B cell (primary cell): ENCODE measurements at regions not wholly inside any gene's neighbourhood (a gene's known extent, or its start where the extent isn't known, plus 50 kb on each side); places are given as distances from the start of the nearest gene placed in this dataset.
A peak's percentile ranks its signal among the peaks of the same experiment; 100 is the strongest.

Experiments
- ATAC-seq: fragments of 200-7000 bp; cut with Tn5 transposase; one replicate; pipeline ENCODE4 v1.10.0; 2021; ENCODE audit warnings: low read depth, mild to moderate bottlenecking, moderate number of reproducible peaks, moderate library complexity
- CTCF ChIA-PET: fragments of 350-600 bp; sonication (Branson Sonifier 250); formaldehyde crosslinking; loops from one replicate; lab custom pipeline; 2021; ENCODE audit warnings: antibody characterized with exemption, inconsistent platforms; lab: Charles Lee
- POLR2A ChIA-PET: fragments of 350-600 bp; sonication (Branson Sonifier 250); formaldehyde crosslinking; loops from one replicate; lab custom pipeline; 2021; ENCODE audit warnings: antibody characterized with exemption; lab: Charles Lee
- DNase-seq: peaks from one replicate; pipeline ENCODE4 v3.0.0; 2013
- H2AFZ ChIP-seq: 2 replicates; pipeline ENCODE4 v1.6.1; 2012; ENCODE audit warnings: mild to moderate bottlenecking, low read depth, low read length; ENCODE audit not compliant: insufficient read depth, poor library complexity, severe bottlenecking
- H3K27ac ChIP-seq, 2 donors: 1 replicate in 1 of 2; 2 replicates in 1 of 2; pipeline ENCODE4 v1.5.1; 2012 to 2013; ENCODE audit warnings: low read length in 2 of 2, mild to moderate bottlenecking in 2 of 2, moderate library complexity in 1 of 2
- H3K27me3 ChIP-seq, 4 experiments: fragments of 200-600 bp in 1 of 4; sonication (generic) in 1 of 4; replicated peaks in 1 of 4; 1 replicate in 2 of 4; 2 replicates in 2 of 4; pipeline versions ENCODE4 v1.6.1 to v1.7.0; 2013 to 2016; ENCODE audit warnings: low read length in 3 of 4, mild to moderate bottlenecking in 2 of 4, mixed read lengths in 1 of 4, moderate library complexity in 1 of 4; ENCODE audit not compliant: insufficient read depth in 4 of 4, control insufficient read depth in 3 of 4; ENCODE audit errors: control extremely low read depth in 1 of 4
- H3K36me3 ChIP-seq, 2 experiments: replicated peaks in 1 of 2; 1 replicate in 1 of 2; 2 replicates in 1 of 2; pipeline versions ENCODE4 v1.6.1 to v1.7.1; 2013; ENCODE audit warnings: low read length in 1 of 2; ENCODE audit not compliant: insufficient read depth in 2 of 2, control insufficient read depth in 1 of 2; ENCODE audit errors: control extremely low read depth in 1 of 2, extremely low read depth in 1 of 2
- H3K4me1 ChIP-seq, 2 donors: fragments of 200-600 bp in 1 of 2; sonication (generic) in 1 of 2; 1 replicate in 1 of 2; 2 replicates in 1 of 2; pipeline versions ENCODE4 v1.5.1 to v1.6.1; 2013 to 2017; ENCODE audit warnings: low read length in 2 of 2; ENCODE audit not compliant: control insufficient read depth in 2 of 2, insufficient read depth in 2 of 2
- H3K4me2 ChIP-seq: replicated peaks from 2 replicates; pipeline ENCODE3; 2012; ENCODE audit warnings: mild to moderate bottlenecking, low read depth, low read length; ENCODE audit not compliant: poor library complexity, severe bottlenecking
- H3K4me3 ChIP-seq, 5 experiments: fragments of 200-600 bp in 1 of 5; sonication (generic) in 1 of 5; 1 replicate in 3 of 5; 2 replicates in 2 of 5; pipeline versions ENCODE4 v1.5.1 to v1.7.0; 2011 to 2016; ENCODE audit warnings: low read length in 4 of 5, mild to moderate bottlenecking in 4 of 5, low read depth in 2 of 5, control low read depth in 1 of 5, moderate library complexity in 1 of 5; ENCODE audit not compliant: insufficient read depth in 1 of 5; ENCODE audit errors: control extremely low read depth in 1 of 5, extremely low read depth in 1 of 5
- H3K79me2 ChIP-seq: fragments of 200-600 bp; sonication (generic); one replicate; pipeline ENCODE4 v1.6.0; 2016; ENCODE audit warnings: low read length; ENCODE audit not compliant: control insufficient read depth, insufficient read depth
- H3K9ac ChIP-seq: fragments of 200-600 bp; sonication (generic); 2 replicates; pipeline ENCODE4 v1.6.1; 2017; ENCODE audit warnings: mild to moderate bottlenecking, low read length, moderate library complexity
- H3K9me3 ChIP-seq, 3 donors: one replicate each; pipeline versions ENCODE4 v1.6.1 to v1.7.1; 2013; ENCODE audit warnings: low read length in 2 of 3; ENCODE audit not compliant: control insufficient read depth in 2 of 3, insufficient read depth in 1 of 3; ENCODE audit errors: control extremely low read depth in 1 of 3
- H4K20me1 ChIP-seq: 2 replicates; pipeline ENCODE4 v1.6.0; 2012; ENCODE audit warnings: mild to moderate bottlenecking, low read length; ENCODE audit not compliant: insufficient read depth, control insufficient read depth, poor library complexity, severe bottlenecking
- H3K27ac Mint-ChIP-seq: one replicate; pipeline ENCODE4 v1.8.0; 2021; ENCODE audit warnings: mixed read lengths
- H3K27me3 Mint-ChIP-seq: one replicate; pipeline ENCODE4 v1.8.0; 2021; ENCODE audit warnings: mixed read lengths
- H3K4me1 Mint-ChIP-seq: one replicate; pipeline ENCODE4 v1.8.0; 2021; ENCODE audit warnings: mixed read lengths
- H3K4me3 Mint-ChIP-seq: one replicate; pipeline ENCODE4 v1.8.0; 2021; ENCODE audit warnings: mixed read lengths
- H3K9me3 Mint-ChIP-seq: one replicate; pipeline ENCODE4 v1.8.0; 2022; ENCODE audit warnings: mixed read lengths; ENCODE audit not compliant: insufficient read depth
- EZH2 ChIP-seq: IDR thresholded peaks from 2 replicates; pipeline ENCODE4 v1.6.1; 2012; ENCODE audit warnings: borderline replicate concordance, low read depth, mild to moderate bottlenecking, moderate library complexity, low read length; ENCODE audit not compliant: insufficient read depth, poor library complexity, severe bottlenecking
- WGBS: methylation state at CpG from one replicate; pipeline ENCODE4 v1.1.5; 2013; ENCODE audit warnings: missing lambda C conversion rate; ENCODE audit not compliant: insufficient coverage; 5-methylcytosine and 5-hydroxymethylcytosine counted together
- intact Hi-C: fragments of 100-400 bp; cut with micrococcal nuclease; formaldehyde crosslinking; loops from one replicate; pipeline ENCODE4 v1.10.0; 2022
- TF ChIP-seq, protein P1 (sequence below): fragments of 200-600 bp; IDR thresholded peaks from one replicate; pipeline ENCODE4 v1.8.0; 2022; ENCODE audit warnings: antibody characterized with exemption, mild to moderate bottlenecking

DNA sequence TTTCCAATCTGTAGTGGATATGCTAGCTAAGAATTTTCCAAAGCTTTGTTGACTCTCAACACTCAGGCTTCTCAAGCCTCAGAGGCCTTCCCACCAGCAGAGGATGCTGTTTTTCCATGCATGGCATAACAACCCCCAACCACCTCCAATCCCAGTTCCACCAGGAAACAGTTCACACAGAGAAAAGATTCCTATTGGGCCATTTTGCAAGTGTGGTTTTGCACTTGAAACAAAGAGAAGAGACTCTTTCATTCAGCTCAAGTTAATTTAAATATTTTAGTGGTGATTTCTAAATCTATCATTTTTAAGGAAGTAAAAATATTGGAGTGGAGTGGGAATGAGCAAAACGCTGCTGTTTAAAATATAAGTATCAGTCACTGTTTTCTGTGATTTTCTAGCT lies 105.6 kb upstream of the COL1A2 start:
- Histone ChIP-seq H3K4me2 (no peak overlapping the region), H3K27ac (no peak overlapping the region), H3K9ac (no peak overlapping the region), H3K4me3 (no peak overlapping the region), H3K9me3 (no peaks in the 10 kb centered on the region), H4K20me1 (no peaks in the 10 kb centered on the region), H3K36me3 (no peaks in the 10 kb centered on the region), H3K27me3 (peaks cover 0 to 4% (median 0%) of the 10 kb centered on the region in 4 experiments), H2AFZ (no peak overlapping the region), H3K79me2 (no peaks in the 10 kb centered on the region), H3K4me1 (no peaks in the 10 kb centered on the region)
- no peak overlapping the region for H3K27ac Mint-ChIP-seq
- WGBS, result no CpG with 5 or more reads among the region's 1 CpG
- H3K4me1 Mint-ChIP-seq, result no peaks in the 10 kb centered on the region
- no peak for TF ChIP-seq EZH2
- TF ChIP-seq, protein P1, sequence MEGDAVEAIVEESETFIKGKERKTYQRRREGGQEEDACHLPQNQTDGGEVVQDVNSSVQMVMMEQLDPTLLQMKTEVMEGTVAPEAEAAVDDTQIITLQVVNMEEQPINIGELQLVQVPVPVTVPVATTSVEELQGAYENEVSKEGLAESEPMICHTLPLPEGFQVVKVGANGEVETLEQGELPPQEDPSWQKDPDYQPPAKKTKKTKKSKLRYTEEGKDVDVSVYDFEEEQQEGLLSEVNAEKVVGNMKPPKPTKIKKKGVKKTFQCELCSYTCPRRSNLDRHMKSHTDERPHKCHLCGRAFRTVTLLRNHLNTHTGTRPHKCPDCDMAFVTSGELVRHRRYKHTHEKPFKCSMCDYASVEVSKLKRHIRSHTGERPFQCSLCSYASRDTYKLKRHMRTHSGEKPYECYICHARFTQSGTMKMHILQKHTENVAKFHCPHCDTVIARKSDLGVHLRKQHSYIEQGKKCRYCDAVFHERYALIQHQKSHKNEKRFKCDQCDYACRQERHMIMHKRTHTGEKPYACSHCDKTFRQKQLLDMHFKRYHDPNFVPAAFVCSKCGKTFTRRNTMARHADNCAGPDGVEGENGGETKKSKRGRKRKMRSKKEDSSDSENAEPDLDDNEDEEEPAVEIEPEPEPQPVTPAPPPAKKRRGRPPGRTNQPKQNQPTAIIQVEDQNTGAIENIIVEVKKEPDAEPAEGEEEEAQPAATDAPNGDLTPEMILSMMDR, result peak; percentile 11
- intact Hi-C loops, result no loop called here
- DNase-seq (peak; percentile 27), ATAC-seq (no peak)
- ChIA-PET POLR2A (no interaction called here), CTCF (interaction anchor here (1.2 to 2.0 kb wide), 6 partner anchors 9 to 147 kb away, joined by 3 to 11 read pairs (median 5); partner anchors contain the start of gene COL1A2)
- no peaks in the 10 kb centered on the region for H3K9me3 Mint-ChIP-seq
- H3K27me3 Mint-ChIP-seq, result peaks cover 28% of the 10 kb centered on the region
- H3K4me3 Mint-ChIP-seq, result no peak overlapping the region

DNA sequence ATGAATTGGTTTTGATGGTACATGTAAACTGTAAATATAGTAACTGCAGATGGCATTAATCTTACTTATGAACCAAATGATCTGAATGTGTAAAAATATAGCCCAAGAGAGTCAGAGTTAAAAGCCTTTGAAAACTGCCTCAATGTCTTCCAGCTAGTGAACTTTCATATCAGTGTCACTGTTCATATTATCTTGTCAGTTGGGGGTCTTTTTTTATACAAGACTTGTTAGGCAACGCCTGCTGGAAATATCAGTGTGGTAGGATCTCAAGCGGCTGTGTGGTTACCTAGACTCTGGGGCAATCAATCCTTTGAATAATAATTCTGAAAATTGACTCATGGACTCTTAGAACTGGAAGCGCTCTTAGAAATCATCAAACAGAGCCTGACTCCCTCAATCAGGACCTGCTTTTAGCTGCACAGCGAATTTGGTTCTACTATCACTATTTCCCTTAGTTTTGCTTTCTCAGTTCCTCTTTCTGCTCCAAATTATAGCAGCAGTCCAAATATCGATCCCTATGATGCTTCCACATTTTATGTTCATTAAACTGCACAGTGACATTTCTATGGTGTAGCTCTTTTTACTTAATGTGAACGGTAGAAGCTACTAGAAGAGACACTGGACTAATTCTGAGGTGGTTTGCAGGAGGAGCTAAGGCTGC lies 100.1 kb upstream of the COL1A2 start:
- WGBS, result 78% methylated on average over 3 of the region's 6 CpGs
- H3K4me3 Mint-ChIP-seq, result no peak overlapping the region
- H4K20me1 ChIP-seq, result no peaks in the 10 kb centered on the region
- no peaks in the 10 kb centered on the region for H3K36me3 ChIP-seq
- no peaks in the 10 kb centered on the region for H3K79me2 ChIP-seq
- peaks cover 25% of the 10 kb centered on the region for H3K27me3 Mint-ChIP-seq
- H3K27ac ChIP-seq, result no peak overlapping the region
- CTCF ChIA-PET, result interaction anchor here (1.0 to 2.3 kb wide), 2 partner anchors 101 to 103 kb away, joined by 4 to 9 read pairs; partner anchors contain the start of gene COL1A2
- H3K4me2 ChIP-seq, result no peak overlapping the region
- intact Hi-C loops, result no loop called here
- no peaks in the 10 kb centered on the region for H3K9me3 ChIP-seq
- H3K27me3 ChIP-seq, result no peaks in the 10 kb centered on the region
- no peak overlapping the region for H3K9ac ChIP-seq
- POLR2A ChIA-PET, result no interaction called here
- no peak overlapping the region for H3K4me3 ChIP-seq
- no peaks in the 10 kb centered on the region for H3K4me1 ChIP-seq
- ATAC-seq, result no peak
- H3K4me1 Mint-ChIP-seq, result peaks cover 1% of the 10 kb centered on the region
- TF ChIP-seq EZH2, result no peak
- TF ChIP-seq, protein P1, result no peak
- no peaks in the 10 kb centered on the region for H3K9me3 Mint-ChIP-seq
- H2AFZ ChIP-seq, result no peak overlapping the region
- DNase-seq, result no peak
- no peak overlapping the region for H3K27ac Mint-ChIP-seq
